ENCODE measurements at regions not wholly inside any gene's neighbourhood (a gene's known extent, or its start where the extent isn't known, plus 50 kb on each side); places are given as distances from the start of the nearest gene placed in this dataset.
"Not testable (repeated sequence)": the region's sequence is repeated elsewhere in the genome, so short reads cannot be mapped to it uniquely, and the experiment has no call there.

GRCh38 chr14:106625186-106625585, 1098.8 kb downstream of the TMEM121 start:
- no peaks in the 10 kb centered on the region for H4K20me1 ChIP-seq

GRCh38 chr14:106626469-106626868, 1100.1 kb downstream of the TMEM121 start:
- peaks cover 0 to 48% (median 12%) of the 10 kb centered on the region in 10 experiments; a peak in 14 of 20 replicates for H3K4me1 ChIP-seq
- H3K27ac ChIP-seq; H3K27me3 ChIP-seq; H4K20me1 ChIP-seq; H3K9ac ChIP-seq; H3K4me3 ChIP-seq; H3K9me3 ChIP-seq (replicated peaks in 1 of 11); H3K36me3 ChIP-seq: not testable (repeated sequence)
- peak overlapping the region in 5 of 11 experiments; percentile 11 to 58 (median 51); a peak in 5 of 22 replicates for H3K4me2 ChIP-seq

More at GRCh38 chr14:106625186-106625585, 1098.8 kb downstream of the TMEM121 start:
- no peak overlapping the region for H3K27ac ChIP-seq
- no peaks in the 10 kb centered on the region for H3K9me3 ChIP-seq (replicated peaks in 1 of 11)
- no peak overlapping the region for H3K4me3 ChIP-seq
- no peaks in the 10 kb centered on the region for H3K27me3 ChIP-seq
- no peak overlapping the region for H3K9ac ChIP-seq
- peak overlapping the region in 4 of 11 experiments; percentile 37 to 58 (median 52); a peak in 3 of 22 replicates for H3K4me2 ChIP-seq
- peaks cover 0 to 41% (median 12%) of the 10 kb centered on the region in 10 experiments; a peak in 14 of 20 replicates for H3K4me1 ChIP-seq
- TF ChIP-seq Cebpa-rat (IDR thresholded peaks at IDR 0.05): no peak
- no peaks in the 10 kb centered on the region for H3K36me3 ChIP-seq

GRCh38 chr14:106626942-106627588, 1100.7 kb downstream of the TMEM121 start:
- H4K20me1 ChIP-seq; H3K36me3 ChIP-seq; H3K27me3 ChIP-seq; H3K4me3 ChIP-seq; H3K9ac ChIP-seq; H3K27ac ChIP-seq; H3K9me3 ChIP-seq (replicated peaks in 1 of 11): not testable (repeated sequence)
- H3K4me2 ChIP-seq: peak overlapping the region in 7 of 11 experiments; percentile 11 to 58 (median 37); a peak in 11 of 22 replicates
- peaks cover 0 to 44% (median 12%) of the 10 kb centered on the region in 10 experiments; a peak in 14 of 20 replicates for H3K4me1 ChIP-seq

- peak overlapping the region in 1 of 11 experiments; percentile 2; a peak in 1 of 22 replicates for H3K4me2 ChIP-seq
- H3K36me3 ChIP-seq: no peaks in the 10 kb centered on the region
- H3K4me3 ChIP-seq: no peak overlapping the region
- H4K20me1 ChIP-seq: no peaks in the 10 kb centered on the region
- no peaks in the 10 kb centered on the region for H3K9me3 ChIP-seq (replicated peaks in 1 of 11)
- no peak overlapping the region for H3K27ac ChIP-seq
- H3K27me3 ChIP-seq: no peaks in the 10 kb centered on the region
- no peak overlapping the region for H3K9ac ChIP-seq
- H3K4me1 ChIP-seq: peaks cover 0 to 14% (median 5%) of the 10 kb centered on the region in 10 experiments; a peak in 9 of 20 replicates
- TF ChIP-seq Cebpa-rat (IDR thresholded peaks at IDR 0.05): no peak
These were observed 1105.5 kb downstream of the TMEM121 start for GRCh38 chr14:106631879-106632278.

- Histone ChIP-seq H4K20me1 (no peaks in the 10 kb centered on the region), H3K4me2 (no peak overlapping the region), H3K9me3 (replicated peaks in 1 of 11) (no peaks in the 10 kb centered on the region), H3K27me3 (no peaks in the 10 kb centered on the region), H3K9ac (no peak overlapping the region), H3K27ac (no peak overlapping the region), H3K4me3 (no peak overlapping the region), H3K4me1 (peaks cover 0 to 10% (median 0%) of the 10 kb centered on the region in 10 experiments; a peak in 7 of 20 replicates), H3K36me3 (no peaks in the 10 kb centered on the region)
- TF ChIP-seq Cebpa-rat (IDR thresholded peaks at IDR 0.05): no peak
These were observed 1107.3 kb downstream of the TMEM121 start for GRCh38 chr14:106633721-106634120.

GRCh38 chr14:106635569-106635968, 1109.2 kb downstream of the TMEM121 start:
- TF ChIP-seq Cebpa-rat (IDR thresholded peaks at IDR 0.05): no peak
- no peak overlapping the region for H3K27ac ChIP-seq
- no peaks in the 10 kb centered on the region for H3K36me3 ChIP-seq
- H3K27me3 ChIP-seq: no peaks in the 10 kb centered on the region
- no peaks in the 10 kb centered on the region for H3K9me3 ChIP-seq (replicated peaks in 1 of 11)
- peaks cover 0 to 13% (median 0%) of the 10 kb centered on the region in 10 experiments; a peak in 7 of 20 replicates for H3K4me1 ChIP-seq
- no peaks in the 10 kb centered on the region for H4K20me1 ChIP-seq
- no peak overlapping the region for H3K4me3 ChIP-seq
- no peak overlapping the region for H3K4me2 ChIP-seq
- no peak overlapping the region for H3K9ac ChIP-seq

- H3K9ac ChIP-seq; H3K9me3 ChIP-seq (replicated peaks in 1 of 11): not testable (repeated sequence)
- peak overlapping the region in 4 of 11 experiments; percentile 18 to 42 (median 24); a peak in 2 of 22 replicates for H3K4me2 ChIP-seq
These were observed 1112.5 kb downstream of the TMEM121 start for GRCh38 chr14:106638786-106639452.

GRCh38 chr14:106642090-106642489, 1115.7 kb downstream of the TMEM121 start:
- TF ChIP-seq Cebpa-rat (IDR thresholded peaks at IDR 0.05): no peak
- Histone ChIP-seq H3K36me3 (no peaks in the 10 kb centered on the region), H3K27ac (no peak overlapping the region), H3K9me3 (replicated peaks in 1 of 11) (no peaks in the 10 kb centered on the region), H3K9ac (no peak overlapping the region), H3K4me3 (no peak overlapping the region), H3K4me2 (peak overlapping the region in 2 of 11 experiments; percentile 18 to 30; a peak in 1 of 22 replicates), H3K27me3 (no peaks in the 10 kb centered on the region), H4K20me1 (no peaks in the 10 kb centered on the region), H3K4me1 (peaks cover 0 to 16% (median 0%) of the 10 kb centered on the region in 10 experiments; a peak in 8 of 20 replicates)

More at GRCh38 chr14:106638786-106639452, 1112.5 kb downstream of the TMEM121 start:
- not testable (repeated sequence) for H3K4me3 ChIP-seq, H4K20me1 ChIP-seq, H3K36me3 ChIP-seq, H3K27ac ChIP-seq, H3K27me3 ChIP-seq
- H3K4me1 ChIP-seq: peaks cover 0 to 16% (median 0%) of the 10 kb centered on the region in 10 experiments; a peak in 8 of 20 replicates

- Histone ChIP-seq H3K4me1 (peaks cover 0 to 16% (median 0%) of the 10 kb centered on the region in 10 experiments; a peak in 8 of 20 replicates), H3K4me2 (peak overlapping the region in 4 of 11 experiments; percentile 18 to 30 (median 21); a peak in 7 of 22 replicates)
- not testable (repeated sequence) for H3K36me3 ChIP-seq; H3K27ac ChIP-seq; H4K20me1 ChIP-seq; H3K9me3 ChIP-seq (replicated peaks in 1 of 11); H3K9ac ChIP-seq; H3K27me3 ChIP-seq; H3K4me3 ChIP-seq
These were observed 1116.6 kb downstream of the TMEM121 start for GRCh38 chr14:106642971-106643370.

- H3K9ac ChIP-seq; H3K27me3 ChIP-seq; H3K4me3 ChIP-seq; H3K27ac ChIP-seq; H3K36me3 ChIP-seq; H3K9me3 ChIP-seq (replicated peaks in 1 of 11); H3K4me2 ChIP-seq; H4K20me1 ChIP-seq: not testable (repeated sequence)
- peaks cover 0 to 28% (median 16%) of the 10 kb centered on the region in 10 experiments; a peak in 12 of 20 replicates for H3K4me1 ChIP-seq
These were observed 1122.5 kb downstream of the TMEM121 start for GRCh38 chr14:106648874-106649273.

Measured in BLaER1 treated with 17β-estradiol and CSF1 and Interleukin-3, amounts not matched to agents 10 nM and 100 nM (cell line).